K562 (cell line): ENCODE measurements at regions not wholly inside any gene's neighbourhood (a gene's known extent, or its start where the extent isn't known, plus 50 kb on each side); places are given as distances from the start of the nearest gene placed in this dataset.

Experiments
- ATAC-seq: fragments of 200-7000 bp; cut with Tn5 transposase; 3 replicates; pipeline ENCODE4 v1.9.1; 2020; ENCODE audit warnings: moderate library complexity
- BruUV-seq: library from RNA; stranded (reverse); fragments of 400-500 nt; replicated peaks from 2 replicates; lab custom pipeline; 2021; lab: Mats Ljungman, UMichigan
- CTCF ChIA-PET: fragments of 300-600 bp; formaldehyde crosslinking; extraction: SDS; loops from one replicate; lab custom pipeline; 2021; ENCODE audit warnings: low intra/inter-chr PET ratio; lab: Yijun Ruan, JAX
- POLR2A ChIA-PET: fragments of 300-600, 350-650 bp; sonication (Branson Sonifier 250); formaldehyde crosslinking; extraction: SDS; loops from one replicate; lab custom pipeline; 2021; ENCODE audit warnings: antibody characterized with exemption, inconsistent platforms; lab: Yijun Ruan, JAX
- DNase-seq, 4 experiments: peaks; one replicate each; pipeline versions ENCODE4 v3.0.0 to v3.0.0-alpha.2; 2011 to 2018; ENCODE audit warnings: low spot score in 3 of 4, mixed read lengths in 3 of 4; ENCODE audit errors: extremely low read depth in 1 of 4
- FAIRE-seq: peaks from 2 replicates; lab custom pipeline; 2011; peaks lifted over from hg19 to GRCh38; lab: Jason Lieb, UNC
- H2AFZ ChIP-seq: 2 replicates; pipeline ENCODE4 v1.6.0; 2011; ENCODE audit warnings: low read depth, low read length, control low read depth, inconsistent platforms
- H3K27ac ChIP-seq: fragments of 200-600 bp; 3 replicates; pipeline ENCODE4 v1.8.0; 2011; ENCODE audit warnings: low read depth, mild to moderate bottlenecking, control low read depth, inconsistent platforms, low read length, moderate library complexity, mixed read lengths; ENCODE audit errors: extremely low read depth
- H3K27me3 ChIP-seq, 2 experiments: fragments of 300-600 bp in 1 of 2; 2 replicates in 1 of 2; 3 replicates in 1 of 2; pipeline versions ENCODE4 v1.6.0 to v1.8.0; 2011; ENCODE audit warnings: inconsistent platforms in 2 of 2, low read length in 2 of 2, mild to moderate bottlenecking in 1 of 2, mixed read lengths in 1 of 2, moderate library complexity in 1 of 2; ENCODE audit not compliant: control insufficient read depth in 2 of 2, insufficient read depth in 2 of 2
- H3K36me3 ChIP-seq: fragments of 300-600 bp; 3 replicates; pipeline ENCODE4 v1.8.0; 2011; ENCODE audit warnings: mild to moderate bottlenecking, low read length, inconsistent platforms; ENCODE audit not compliant: control insufficient read depth, insufficient read depth
- H3K4me1 ChIP-seq, 2 experiments: fragments of 200-600 bp in 1 of 2; replicated peaks in 1 of 2; 2 replicates in 1 of 2; 3 replicates in 1 of 2; pipeline versions ENCODE4 v1.5.1 to v1.8.0; 2011; ENCODE audit warnings: inconsistent platforms in 2 of 2, low read length in 2 of 2, mild to moderate bottlenecking in 1 of 2, mixed read lengths in 1 of 2, moderate library complexity in 1 of 2; ENCODE audit not compliant: control insufficient read depth in 2 of 2, insufficient read depth in 2 of 2
- H3K4me2 ChIP-seq: 2 replicates; pipeline ENCODE4 v1.6.1; 2011; ENCODE audit warnings: low read length, control low read depth, inconsistent platforms, mixed read lengths; ENCODE audit not compliant: insufficient read depth
- H3K4me3 ChIP-seq: fragments of 200-600 bp; sonication (generic), shearing (Covaris generic); 2 replicates; pipeline ENCODE4 v1.5.1; 2016; ENCODE audit warnings: control low read depth, inconsistent platforms
- H3K79me2 ChIP-seq: fragments of 200-600 bp; 3 replicates; pipeline ENCODE4 v1.8.0; 2011; ENCODE audit warnings: low read length, inconsistent platforms; ENCODE audit not compliant: control insufficient read depth, insufficient read depth
- H3K9ac ChIP-seq, 2 experiments: 2 replicates each; pipeline versions ENCODE4 v1.6.0 to v1.6.1; 2011; ENCODE audit warnings: low read depth in 2 of 2, low read length in 2 of 2, control low read depth in 1 of 2, inconsistent platforms in 1 of 2, mild to moderate bottlenecking in 1 of 2, mixed read lengths in 1 of 2; ENCODE audit not compliant: insufficient read depth in 1 of 2
- H3K9me1 ChIP-seq: one replicate; pipeline ENCODE4 v1.6.0; 2011; ENCODE audit warnings: inconsistent platforms, mild to moderate bottlenecking, low read length, moderate library complexity; ENCODE audit not compliant: control insufficient read depth, insufficient read depth
- H3K9me3 ChIP-seq: replicated peaks from 2 replicates; pipeline ENCODE4 v1.5.1; 2011; ENCODE audit warnings: low read depth, low read length, inconsistent platforms; ENCODE audit not compliant: control insufficient read depth, insufficient read depth
- H4K20me1 ChIP-seq: replicated peaks from 2 replicates; pipeline ENCODE4 v1.6.1; 2011; ENCODE audit warnings: low read length, inconsistent platforms, mixed read lengths; ENCODE audit not compliant: control insufficient read depth, insufficient read depth
- EP300 ChIP-seq: IDR thresholded peaks from 2 replicates; pipeline ENCODE4 v1.6.1; 2012; ENCODE audit warnings: low read length, improper control_type of control experiment
- FOXK1 ChIP-seq: sonication (generic); formaldehyde crosslinking; IDR thresholded peaks from 2 replicates; pipeline ENCODE4 v1.8.0; 2022; ENCODE audit warnings: missing genetic modification reagents, mild to moderate bottlenecking, borderline replicate concordance
- KDM4B ChIP-seq, 2 experiments: fragments of 450-650 bp in 1 of 2; sonication (generic) in 1 of 2; IDR thresholded peaks; 2 replicates each; pipeline ENCODE4 v1.6.1; 2016 to 2017; ENCODE audit warnings: borderline replicate concordance in 2 of 2, antibody characterized with exemption in 1 of 2, low read depth in 1 of 2, mild to moderate bottlenecking in 1 of 2
- SIN3A ChIP-seq, 2 experiments: fragments of 150-350 bp in 1 of 2; IDR thresholded peaks; 2 replicates each; pipeline ENCODE4 v1.6.1; 2011 to 2016; ENCODE audit warnings: borderline replicate concordance in 2 of 2, low read depth in 2 of 2, low read length in 2 of 2, mild to moderate bottlenecking in 2 of 2, moderate library complexity in 2 of 2; ENCODE audit not compliant: control insufficient read depth in 1 of 2
- ZBED1 ChIP-seq: IDR thresholded peaks from 2 replicates; pipeline ENCODE4 v1.6.1; 2014
- ZNF146 ChIP-seq: IDR thresholded peaks from one replicate; pipeline ENCODE4 v1.6.1; 2018; ENCODE audit warnings: missing compliant biosample characterization; ENCODE audit not compliant: unreplicated experiment
- ZNF3 ChIP-seq: fragments of 250-450 bp; sonication (Bioruptor Pico); IDR thresholded peaks from 2 replicates; pipeline ENCODE4 v1.5.0; 2021; ENCODE audit warnings: mild to moderate bottlenecking, moderate library complexity
- ZNF445 ChIP-seq: fragments of 250-450 bp; sonication (Bioruptor Pico); IDR thresholded peaks from 2 replicates; pipeline ENCODE4 v1.4.0; 2020; ENCODE audit warnings: low read depth, mild to moderate bottlenecking, moderate library complexity
- ZNF785 ChIP-seq: fragments of 250-450 bp; sonication (Bioruptor Pico); IDR thresholded peaks from 2 replicates; pipeline ENCODE4 v1.4.0; 2020; ENCODE audit warnings: mild to moderate bottlenecking
- WGBS: fragments of 100-300 bp; shearing (Covaris generic); methylation state at CpG from one replicate; pipeline ENCODE4 v1.1.6; 2016; ENCODE audit warnings: low coverage, mixed read lengths; ENCODE audit not compliant: insufficient coverage; ENCODE audit errors: missing lambda C conversion rate; 5-methylcytosine and 5-hydroxymethylcytosine counted together
- in situ Hi-C: fragments of 300-500 bp; cut with MboI; formaldehyde crosslinking; loops from 4 replicates; pipeline ENCODE4 v1.15.0; 2018; ENCODE audit warnings: inconsistent platforms, mixed read lengths
- intact Hi-C: fragments of 100-400 bp; cut with micrococcal nuclease; formaldehyde crosslinking; loops from 2 replicates; pipeline ENCODE4 v1.14.2; 2022
- TF ChIP-seq, protein P1 (sequence below): sonication (generic); formaldehyde crosslinking; IDR thresholded peaks from 2 replicates; pipeline ENCODE4 v1.8.0; 2023; ENCODE audit warnings: missing genetic modification reagents, mild to moderate bottlenecking, borderline replicate concordance
- TF ChIP-seq, protein P2 (sequence below): fragments of 450-650 bp; formaldehyde crosslinking; IDR thresholded peaks from 2 replicates; pipeline ENCODE4 v1.4.0; 2020; ENCODE audit warnings: mild to moderate bottlenecking, mixed read lengths
- TF ChIP-seq, protein P3 (sequence below): fragments of 450-650 bp; IDR thresholded peaks from 2 replicates; pipeline ENCODE4 v1.6.1; 2017; ENCODE audit warnings: antibody characterized with exemption
- TF ChIP-seq, protein P4 (sequence below): sonication (generic); formaldehyde crosslinking; IDR thresholded peaks from 2 replicates; pipeline ENCODE4 v1.5.0; 2020; ENCODE audit warnings: missing genetic modification reagents

DNA sequence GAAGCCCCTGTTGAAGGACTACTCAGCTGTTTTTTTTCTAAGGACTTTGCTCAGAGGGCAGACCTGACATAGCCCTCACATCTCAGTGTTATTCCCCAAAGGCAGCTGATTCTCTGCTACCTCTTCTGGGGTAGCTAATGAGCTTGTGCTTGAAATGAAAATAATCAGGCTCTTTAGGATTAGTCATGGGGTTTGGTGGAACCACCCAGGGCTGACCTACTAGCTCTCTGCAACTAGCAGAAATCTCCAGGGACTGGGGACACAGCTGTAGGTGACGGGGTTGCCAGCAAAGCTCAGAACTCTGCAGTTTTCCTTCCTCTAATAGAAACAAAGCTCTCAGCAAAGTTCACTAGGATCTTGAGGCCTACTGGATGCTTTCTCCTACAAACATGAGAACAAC lies 106.4 kb upstream of the BCL9 start:
- CTCF ChIA-PET, result no interaction called here
- Histone ChIP-seq H3K36me3 (no peaks in the 10 kb centered on the region), H3K9me3 (no peaks in the 10 kb centered on the region), H3K27ac (no peak overlapping the region), H3K27me3 (peaks cover 0 to 4% of the 10 kb centered on the region in 2 experiments; a peak in 1 of 5 replicates), H3K4me2 (no peak overlapping the region), H2AFZ (no peak overlapping the region), H3K9me1 (no peaks in the 10 kb centered on the region), H4K20me1 (no peaks in the 10 kb centered on the region), H3K4me3 (no peak overlapping the region), H3K4me1 (no peaks in the 10 kb centered on the region), H3K79me2 (no peaks in the 10 kb centered on the region), H3K9ac (no peak overlapping the region)
- no peak for DNase-seq
- no peak for ATAC-seq
- in situ Hi-C loops (no loop called here), intact Hi-C loops (no loop called here)
- no TSS peak for BruUV-seq
- POLR2A ChIA-PET, result interaction anchor here (0.7 kb wide), 1 partner anchor 12 kb away, joined by 4 read pairs; no protein-coding TSS in a partner anchor
- WGBS, result 7% methylated on average over 1 of the region's 1 CpG
- FAIRE-seq, result no peak
- TF ChIP-seq, protein P1, sequence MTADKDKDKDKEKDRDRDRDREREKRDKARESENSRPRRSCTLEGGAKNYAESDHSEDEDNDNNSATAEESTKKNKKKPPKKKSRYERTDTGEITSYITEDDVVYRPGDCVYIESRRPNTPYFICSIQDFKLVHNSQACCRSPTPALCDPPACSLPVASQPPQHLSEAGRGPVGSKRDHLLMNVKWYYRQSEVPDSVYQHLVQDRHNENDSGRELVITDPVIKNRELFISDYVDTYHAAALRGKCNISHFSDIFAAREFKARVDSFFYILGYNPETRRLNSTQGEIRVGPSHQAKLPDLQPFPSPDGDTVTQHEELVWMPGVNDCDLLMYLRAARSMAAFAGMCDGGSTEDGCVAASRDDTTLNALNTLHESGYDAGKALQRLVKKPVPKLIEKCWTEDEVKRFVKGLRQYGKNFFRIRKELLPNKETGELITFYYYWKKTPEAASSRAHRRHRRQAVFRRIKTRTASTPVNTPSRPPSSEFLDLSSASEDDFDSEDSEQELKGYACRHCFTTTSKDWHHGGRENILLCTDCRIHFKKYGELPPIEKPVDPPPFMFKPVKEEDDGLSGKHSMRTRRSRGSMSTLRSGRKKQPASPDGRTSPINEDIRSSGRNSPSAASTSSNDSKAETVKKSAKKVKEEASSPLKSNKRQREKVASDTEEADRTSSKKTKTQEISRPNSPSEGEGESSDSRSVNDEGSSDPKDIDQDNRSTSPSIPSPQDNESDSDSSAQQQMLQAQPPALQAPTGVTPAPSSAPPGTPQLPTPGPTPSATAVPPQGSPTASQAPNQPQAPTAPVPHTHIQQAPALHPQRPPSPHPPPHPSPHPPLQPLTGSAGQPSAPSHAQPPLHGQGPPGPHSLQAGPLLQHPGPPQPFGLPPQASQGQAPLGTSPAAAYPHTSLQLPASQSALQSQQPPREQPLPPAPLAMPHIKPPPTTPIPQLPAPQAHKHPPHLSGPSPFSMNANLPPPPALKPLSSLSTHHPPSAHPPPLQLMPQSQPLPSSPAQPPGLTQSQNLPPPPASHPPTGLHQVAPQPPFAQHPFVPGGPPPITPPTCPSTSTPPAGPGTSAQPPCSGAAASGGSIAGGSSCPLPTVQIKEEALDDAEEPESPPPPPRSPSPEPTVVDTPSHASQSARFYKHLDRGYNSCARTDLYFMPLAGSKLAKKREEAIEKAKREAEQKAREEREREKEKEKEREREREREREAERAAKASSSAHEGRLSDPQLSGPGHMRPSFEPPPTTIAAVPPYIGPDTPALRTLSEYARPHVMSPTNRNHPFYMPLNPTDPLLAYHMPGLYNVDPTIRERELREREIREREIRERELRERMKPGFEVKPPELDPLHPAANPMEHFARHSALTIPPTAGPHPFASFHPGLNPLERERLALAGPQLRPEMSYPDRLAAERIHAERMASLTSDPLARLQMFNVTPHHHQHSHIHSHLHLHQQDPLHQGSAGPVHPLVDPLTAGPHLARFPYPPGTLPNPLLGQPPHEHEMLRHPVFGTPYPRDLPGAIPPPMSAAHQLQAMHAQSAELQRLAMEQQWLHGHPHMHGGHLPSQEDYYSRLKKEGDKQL (CRISPR knock-in tag), result no peak
- TF ChIP-seq ZNF146 (CRISPR knock-in tag) (no peak), KDM4B (IDR thresholded peaks at IDR 0.05; ENCODE audit: borderline replicate concordance in 2 of 2, low read depth in 1 of 2) (no peak), ZNF785 (CRISPR knock-in tag) (no peak), ZBED1 (no peak), SIN3A (IDR thresholded peaks at IDR 0.05; ENCODE audit: borderline replicate concordance in 2 of 2, control insufficient read depth in 1 of 2, low read depth in 2 of 2, low read length in 2 of 2) (no peak), FOXK1 (CRISPR knock-in tag) (no peak), EP300 (no peak), ZNF3 (CRISPR knock-in tag) (no peak), ZNF445 (CRISPR knock-in tag) (no peak)
- TF ChIP-seq, protein P2, sequence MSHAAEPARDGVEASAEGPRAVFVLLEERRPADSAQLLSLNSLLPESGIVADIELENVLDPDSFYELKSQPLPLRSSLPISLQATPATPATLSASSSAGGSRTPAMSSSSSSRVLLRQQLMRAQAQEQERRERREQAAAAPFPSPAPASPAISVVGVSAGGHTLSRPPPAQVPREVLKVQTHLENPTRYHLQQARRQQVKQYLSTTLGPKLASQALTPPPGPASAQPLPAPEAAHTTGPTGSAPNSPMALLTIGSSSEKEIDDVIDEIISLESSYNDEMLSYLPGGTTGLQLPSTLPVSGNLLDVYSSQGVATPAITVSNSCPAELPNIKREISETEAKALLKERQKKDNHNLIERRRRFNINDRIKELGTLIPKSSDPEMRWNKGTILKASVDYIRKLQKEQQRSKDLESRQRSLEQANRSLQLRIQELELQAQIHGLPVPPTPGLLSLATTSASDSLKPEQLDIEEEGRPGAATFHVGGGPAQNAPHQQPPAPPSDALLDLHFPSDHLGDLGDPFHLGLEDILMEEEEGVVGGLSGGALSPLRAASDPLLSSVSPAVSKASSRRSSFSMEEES (CRISPR knock-in tag), result no peak
- TF ChIP-seq, protein P3, sequence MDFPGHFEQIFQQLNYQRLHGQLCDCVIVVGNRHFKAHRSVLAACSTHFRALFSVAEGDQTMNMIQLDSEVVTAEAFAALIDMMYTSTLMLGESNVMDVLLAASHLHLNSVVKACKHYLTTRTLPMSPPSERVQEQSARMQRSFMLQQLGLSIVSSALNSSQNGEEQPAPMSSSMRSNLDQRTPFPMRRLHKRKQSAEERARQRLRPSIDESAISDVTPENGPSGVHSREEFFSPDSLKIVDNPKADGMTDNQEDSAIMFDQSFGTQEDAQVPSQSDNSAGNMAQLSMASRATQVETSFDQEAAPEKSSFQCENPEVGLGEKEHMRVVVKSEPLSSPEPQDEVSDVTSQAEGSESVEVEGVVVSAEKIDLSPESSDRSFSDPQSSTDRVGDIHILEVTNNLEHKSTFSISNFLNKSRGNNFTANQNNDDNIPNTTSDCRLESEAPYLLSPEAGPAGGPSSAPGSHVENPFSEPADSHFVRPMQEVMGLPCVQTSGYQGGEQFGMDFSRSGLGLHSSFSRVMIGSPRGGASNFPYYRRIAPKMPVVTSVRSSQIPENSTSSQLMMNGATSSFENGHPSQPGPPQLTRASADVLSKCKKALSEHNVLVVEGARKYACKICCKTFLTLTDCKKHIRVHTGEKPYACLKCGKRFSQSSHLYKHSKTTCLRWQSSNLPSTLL, result no peak
- TF ChIP-seq, protein P4, sequence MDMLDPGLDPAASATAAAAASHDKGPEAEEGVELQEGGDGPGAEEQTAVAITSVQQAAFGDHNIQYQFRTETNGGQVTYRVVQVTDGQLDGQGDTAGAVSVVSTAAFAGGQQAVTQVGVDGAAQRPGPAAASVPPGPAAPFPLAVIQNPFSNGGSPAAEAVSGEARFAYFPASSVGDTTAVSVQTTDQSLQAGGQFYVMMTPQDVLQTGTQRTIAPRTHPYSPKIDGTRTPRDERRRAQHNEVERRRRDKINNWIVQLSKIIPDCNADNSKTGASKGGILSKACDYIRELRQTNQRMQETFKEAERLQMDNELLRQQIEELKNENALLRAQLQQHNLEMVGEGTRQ (CRISPR knock-in tag), result no peak
